OCI-LY7 (cell line): ENCODE measurements at regions not wholly inside any gene's neighbourhood (a gene's known extent, or its start where the extent isn't known, plus 50 kb on each side); places are given as distances from the start of the nearest gene placed in this dataset.

Source experiments
- EZH2phosphoT487 ChIP-seq: fragments of 200-600 bp; sonication (generic); IDR thresholded peaks from 2 replicates; pipeline ENCODE4 v1.6.1; 2018; ENCODE audit warnings: low read depth, borderline replicate concordance, mild to moderate bottlenecking, mixed run types, antibody characterized with exemption, low read length, moderate library complexity, mixed read lengths
- TF ChIP-seq, protein P1 (sequence below): fragments of 200-600 bp; sonication (generic); conservative IDR thresholded peaks from 2 replicates; pipeline ENCODE4 v1.5.1; 2014; ENCODE audit warnings: mild to moderate bottlenecking, antibody characterized with exemption, low read length, moderate library complexity, mixed read lengths

DNA sequence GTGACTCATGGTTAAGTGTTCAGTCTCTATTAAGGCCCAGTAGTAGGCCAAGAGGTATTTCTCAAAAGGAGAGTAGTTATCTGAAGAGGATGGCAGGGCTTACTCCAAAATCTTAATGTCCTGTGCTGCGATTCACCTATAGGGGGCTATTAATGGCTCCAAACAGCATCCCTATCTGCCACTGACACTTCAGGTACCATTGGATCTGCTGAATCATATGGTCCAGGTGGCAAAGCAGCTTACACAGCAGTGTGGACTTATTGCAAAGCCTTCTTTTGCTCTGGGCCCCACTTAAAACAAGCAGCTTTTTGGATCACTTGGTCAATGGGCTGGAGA, 60.8 kb upstream of the ATP2B1 start:
- TF ChIP-seq, protein P1, sequence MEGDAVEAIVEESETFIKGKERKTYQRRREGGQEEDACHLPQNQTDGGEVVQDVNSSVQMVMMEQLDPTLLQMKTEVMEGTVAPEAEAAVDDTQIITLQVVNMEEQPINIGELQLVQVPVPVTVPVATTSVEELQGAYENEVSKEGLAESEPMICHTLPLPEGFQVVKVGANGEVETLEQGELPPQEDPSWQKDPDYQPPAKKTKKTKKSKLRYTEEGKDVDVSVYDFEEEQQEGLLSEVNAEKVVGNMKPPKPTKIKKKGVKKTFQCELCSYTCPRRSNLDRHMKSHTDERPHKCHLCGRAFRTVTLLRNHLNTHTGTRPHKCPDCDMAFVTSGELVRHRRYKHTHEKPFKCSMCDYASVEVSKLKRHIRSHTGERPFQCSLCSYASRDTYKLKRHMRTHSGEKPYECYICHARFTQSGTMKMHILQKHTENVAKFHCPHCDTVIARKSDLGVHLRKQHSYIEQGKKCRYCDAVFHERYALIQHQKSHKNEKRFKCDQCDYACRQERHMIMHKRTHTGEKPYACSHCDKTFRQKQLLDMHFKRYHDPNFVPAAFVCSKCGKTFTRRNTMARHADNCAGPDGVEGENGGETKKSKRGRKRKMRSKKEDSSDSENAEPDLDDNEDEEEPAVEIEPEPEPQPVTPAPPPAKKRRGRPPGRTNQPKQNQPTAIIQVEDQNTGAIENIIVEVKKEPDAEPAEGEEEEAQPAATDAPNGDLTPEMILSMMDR = no peak
- no peak for TF ChIP-seq EZH2phosphoT487
